NCI-H524 (cell line): ENCODE measurements at regions not wholly inside any gene's neighbourhood (a gene's known extent, or its start where the extent isn't known, plus 50 kb on each side); places are given as distances from the start of the nearest gene placed in this dataset.

Experiments used
- DNase-seq, 2 experiments: peaks; one replicate each; lab custom pipeline; 2025; lab: John Stamatoyannopoulos, UW

GRCh38 chr11:70026726-70027125 is 51.4 kb upstream of the ANO1 start:
- DNase-seq, result no peak

GRCh38 chr11:70027451-70027850 is 50.7 kb upstream of the ANO1 start:
- DNase-seq, result no peak

GRCh38 chr11:70028147-70028855 is 49.8 kb upstream of the ANO1 start:
- DNase-seq, result no peak
